Endodermal cell (in vitro differentiated cells): ENCODE measurements at regions not wholly inside any gene's neighbourhood (a gene's known extent, or its start where the extent isn't known, plus 50 kb on each side); places are given as distances from the start of the nearest gene placed in this dataset.
A peak's percentile ranks its signal among the peaks of the same experiment; 100 is the strongest.

Source experiments
- DNase-seq: peaks from one replicate; pipeline ENCODE4 v3.0.0-alpha.2; 2017
- H3K27ac ChIP-seq: 2 replicates; pipeline ENCODE4 v1.5.1; 2013; ENCODE audit warnings: mild to moderate bottlenecking, low read depth, low read length, moderate library complexity
- H3K27me3 ChIP-seq: 2 replicates; pipeline ENCODE4 v1.6.1; 2013; ENCODE audit warnings: mild to moderate bottlenecking, low read length, moderate library complexity; ENCODE audit not compliant: insufficient read depth, control insufficient read depth, poor library complexity, severe bottlenecking
- H3K36me3 ChIP-seq: 2 replicates; pipeline ENCODE4 v1.7.0; 2013; ENCODE audit warnings: mild to moderate bottlenecking, low read length, moderate library complexity; ENCODE audit not compliant: control insufficient read depth, insufficient read depth
- H3K4me1 ChIP-seq: one replicate; pipeline ENCODE4 v1.7.0; 2013; ENCODE audit warnings: low read length; ENCODE audit not compliant: control insufficient read depth, insufficient read depth
- H3K4me3 ChIP-seq: 2 replicates; pipeline ENCODE4 v1.5.1; 2013; ENCODE audit warnings: mild to moderate bottlenecking, low read length, moderate library complexity
- H3K9ac ChIP-seq: 2 replicates; pipeline ENCODE4 v1.6.1; 2013; ENCODE audit warnings: mild to moderate bottlenecking, low read length, moderate library complexity; ENCODE audit not compliant: poor library complexity, severe bottlenecking; ENCODE audit errors: extremely low read depth
- H3K9me3 ChIP-seq: 2 replicates; pipeline ENCODE4 v1.6.1; 2013; ENCODE audit warnings: mild to moderate bottlenecking, low read length, moderate library complexity; ENCODE audit not compliant: control insufficient read depth
- H3K27ac Mint-ChIP-seq: 2 replicates; pipeline ENCODE4 v1.8.0; 2020; ENCODE audit warnings: mixed read lengths
- H3K27me3 Mint-ChIP-seq: 2 replicates; pipeline ENCODE4 v1.8.0; 2021; ENCODE audit warnings: mild to moderate bottlenecking, mixed read lengths; ENCODE audit not compliant: insufficient read depth
- H3K36me3 Mint-ChIP-seq: 2 replicates; pipeline ENCODE4 v1.8.0; 2020; ENCODE audit warnings: low read depth, mixed read lengths
- H3K4me1 Mint-ChIP-seq: 2 replicates; pipeline ENCODE4 v1.8.0; 2020; ENCODE audit warnings: mixed read lengths
- H3K4me3 Mint-ChIP-seq: 2 replicates; pipeline ENCODE4 v1.8.0; 2020; ENCODE audit warnings: mild to moderate bottlenecking, moderate library complexity, mixed read lengths
- H3K9me3 Mint-ChIP-seq: 2 replicates; pipeline ENCODE4 v1.8.0; 2020; ENCODE audit warnings: mild to moderate bottlenecking, mixed read lengths
- WGBS, 2 experiments: methylation state at CpG; one replicate each; pipeline versions ENCODE4 v1.1.5 to v1.1.7; 2013; ENCODE audit warnings: missing lambda C conversion rate in 2 of 2, mixed read lengths in 1 of 2; ENCODE audit not compliant: insufficient coverage in 1 of 2, insufficient read length in 1 of 2; 5-methylcytosine and 5-hydroxymethylcytosine counted together
- TF ChIP-seq, protein P1 (sequence below): fragments of 200-600 bp; sonication (generic); conservative IDR thresholded peaks from 2 replicates; pipeline ENCODE4 v1.5.0; 2021; ENCODE audit warnings: antibody characterized with exemption, mild to moderate bottlenecking

DNA sequence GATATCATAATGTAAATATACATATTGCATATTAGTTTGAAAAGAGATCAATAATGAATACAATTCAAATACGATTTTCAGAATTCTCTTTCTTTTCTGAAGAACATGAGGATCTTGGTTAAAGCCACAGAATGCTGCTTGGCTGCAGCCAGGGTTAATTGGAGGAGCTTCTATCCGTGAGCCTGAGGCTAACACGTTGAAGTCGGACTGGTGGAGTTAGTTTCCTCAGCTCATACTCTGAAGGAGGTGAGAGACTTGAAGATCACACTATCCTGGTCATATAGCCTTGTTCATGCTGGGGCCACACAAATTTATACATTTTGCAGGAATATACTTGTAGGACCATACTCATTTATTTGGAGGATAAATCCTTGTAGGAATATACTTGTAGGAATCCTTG lies 335.8 kb downstream of the TRIB2 start:
- H3K9me3 Mint-ChIP-seq, result no peaks in the 10 kb centered on the region
- H3K9ac ChIP-seq, result no peak overlapping the region
- no peak overlapping the region for H3K4me3 ChIP-seq
- no peak overlapping the region for H3K27ac ChIP-seq
- no peaks in the 10 kb centered on the region for H3K36me3 Mint-ChIP-seq
- no peak overlapping the region for H3K27ac Mint-ChIP-seq
- no peaks in the 10 kb centered on the region for H3K27me3 ChIP-seq
- 65 to 67% methylated on average over 4 of the region's 4 CpGs for WGBS, 2 experiments
- H3K4me1 ChIP-seq, result no peaks in the 10 kb centered on the region
- H3K4me1 Mint-ChIP-seq, result no peaks in the 10 kb centered on the region
- H3K36me3 ChIP-seq, result no peaks in the 10 kb centered on the region
- H3K27me3 Mint-ChIP-seq, result peaks cover 2% of the 10 kb centered on the region
- H3K4me3 Mint-ChIP-seq, result no peak overlapping the region
- DNase-seq, result no peak
- no peaks in the 10 kb centered on the region for H3K9me3 ChIP-seq
- TF ChIP-seq, protein P1, sequence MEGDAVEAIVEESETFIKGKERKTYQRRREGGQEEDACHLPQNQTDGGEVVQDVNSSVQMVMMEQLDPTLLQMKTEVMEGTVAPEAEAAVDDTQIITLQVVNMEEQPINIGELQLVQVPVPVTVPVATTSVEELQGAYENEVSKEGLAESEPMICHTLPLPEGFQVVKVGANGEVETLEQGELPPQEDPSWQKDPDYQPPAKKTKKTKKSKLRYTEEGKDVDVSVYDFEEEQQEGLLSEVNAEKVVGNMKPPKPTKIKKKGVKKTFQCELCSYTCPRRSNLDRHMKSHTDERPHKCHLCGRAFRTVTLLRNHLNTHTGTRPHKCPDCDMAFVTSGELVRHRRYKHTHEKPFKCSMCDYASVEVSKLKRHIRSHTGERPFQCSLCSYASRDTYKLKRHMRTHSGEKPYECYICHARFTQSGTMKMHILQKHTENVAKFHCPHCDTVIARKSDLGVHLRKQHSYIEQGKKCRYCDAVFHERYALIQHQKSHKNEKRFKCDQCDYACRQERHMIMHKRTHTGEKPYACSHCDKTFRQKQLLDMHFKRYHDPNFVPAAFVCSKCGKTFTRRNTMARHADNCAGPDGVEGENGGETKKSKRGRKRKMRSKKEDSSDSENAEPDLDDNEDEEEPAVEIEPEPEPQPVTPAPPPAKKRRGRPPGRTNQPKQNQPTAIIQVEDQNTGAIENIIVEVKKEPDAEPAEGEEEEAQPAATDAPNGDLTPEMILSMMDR, result no peak

DNA sequence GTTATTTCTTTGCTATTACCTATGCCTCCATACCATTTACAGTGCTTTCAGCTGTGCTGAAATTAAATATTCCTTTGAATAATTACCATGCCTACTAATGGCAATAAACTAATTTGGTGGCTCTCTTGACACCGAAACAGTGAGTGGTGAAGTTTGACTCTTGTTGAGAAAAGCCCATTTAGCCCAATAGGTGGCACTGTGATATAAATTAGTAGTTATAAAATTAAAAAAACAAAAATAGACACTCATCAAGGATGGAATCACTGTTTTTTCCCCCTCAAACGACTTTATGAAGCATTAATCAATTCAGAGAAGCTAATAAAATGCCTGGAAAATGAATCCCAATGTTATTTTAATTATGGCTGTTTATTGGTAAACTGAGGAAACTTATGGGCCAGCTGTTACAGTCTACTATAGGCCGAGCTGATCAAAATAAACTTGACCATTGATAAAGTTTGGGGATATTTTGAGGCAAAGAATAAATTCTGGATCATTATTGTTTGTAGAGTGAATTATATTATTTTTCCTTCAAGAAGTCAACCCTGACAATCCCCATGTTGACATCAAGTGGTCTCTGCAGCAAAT lies 339.6 kb downstream of the TRIB2 start:
- H3K4me3 Mint-ChIP-seq, result no peak overlapping the region
- H3K27me3 Mint-ChIP-seq, result peaks cover 2% of the 10 kb centered on the region
- DNase-seq, result no peak
- H3K36me3 Mint-ChIP-seq, result no peaks in the 10 kb centered on the region
- no peaks in the 10 kb centered on the region for H3K4me1 Mint-ChIP-seq
- Histone ChIP-seq H3K9ac (no peak overlapping the region), H3K4me3 (no peak overlapping the region), H3K9me3 (no peaks in the 10 kb centered on the region), H3K27me3 (no peaks in the 10 kb centered on the region), H3K36me3 (no peaks in the 10 kb centered on the region), H3K4me1 (no peaks in the 10 kb centered on the region), H3K27ac (no peak overlapping the region)
- 49 to 100% methylated on average over 1 to 3 of the region's 3 CpGs for WGBS, 2 experiments
- H3K9me3 Mint-ChIP-seq, result no peaks in the 10 kb centered on the region
- H3K27ac Mint-ChIP-seq, result no peak overlapping the region
- TF ChIP-seq, protein P1, result peak; percentile 82

DNA sequence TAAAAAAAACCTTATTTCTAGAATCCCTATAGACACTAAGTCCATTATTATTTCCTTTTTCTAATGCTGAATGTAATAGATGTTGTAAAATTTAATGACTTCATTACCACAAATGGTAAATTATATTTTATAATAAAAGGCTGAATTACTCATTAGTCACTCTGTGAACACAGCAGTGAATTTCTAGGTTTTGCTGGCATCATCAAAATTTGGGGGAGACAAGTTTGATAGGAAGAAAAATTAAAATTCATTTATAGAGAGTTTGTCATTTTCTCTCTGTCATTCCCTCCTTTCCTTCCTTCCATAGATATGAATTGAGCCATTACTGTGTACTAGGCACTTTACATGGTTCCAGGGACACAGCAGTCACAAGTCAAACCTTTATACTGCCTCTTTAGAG lies 340.9 kb downstream of the TRIB2 start:
- Mint-ChIP-seq H3K4me1 (no peaks in the 10 kb centered on the region), H3K9me3 (no peaks in the 10 kb centered on the region), H3K27me3 (peaks cover 2% of the 10 kb centered on the region), H3K4me3 (no peak overlapping the region), H3K36me3 (no peaks in the 10 kb centered on the region), H3K27ac (no peak overlapping the region)
- Histone ChIP-seq H3K9ac (no peak overlapping the region), H3K4me3 (no peak overlapping the region), H3K9me3 (peaks cover 7% of the 10 kb centered on the region), H3K27ac (no peak overlapping the region), H3K4me1 (no peaks in the 10 kb centered on the region), H3K27me3 (no peaks in the 10 kb centered on the region), H3K36me3 (no peaks in the 10 kb centered on the region)
- TF ChIP-seq, protein P1, result no peak
- DNase-seq, result no peak
